Peyer's patch (tissue), 4 donors: ENCODE measurements at regions not wholly inside any gene's neighbourhood (a gene's known extent, or its start where the extent isn't known, plus 50 kb on each side); places are given as distances from the start of the nearest gene placed in this dataset.
"Not testable (repeated sequence)": the region's sequence is repeated elsewhere in the genome, so short reads cannot be mapped to it uniquely, and the experiment has no call there.

Experiments
- CTCF ChIP-seq, 6 experiments: fragments of 450-650 bp in 4 of 6; fragments of 200-600 bp in 2 of 6; sonication (generic) in 1 of 6; IDR thresholded peaks; one replicate each; pipeline ENCODE4 v1.5.1; 2017 to 2019; ENCODE audit warnings: antibody characterized with exemption in 6 of 6, mild to moderate bottlenecking in 3 of 6, moderate library complexity in 1 of 6
- POLR2A ChIP-seq, 2 donors: fragments of 450-650 bp; IDR thresholded peaks; one replicate each; pipeline ENCODE4 v1.5.1; 2017; ENCODE audit warnings: antibody characterized with exemption in 2 of 2, mild to moderate bottlenecking in 2 of 2, moderate library complexity in 2 of 2

DNA sequence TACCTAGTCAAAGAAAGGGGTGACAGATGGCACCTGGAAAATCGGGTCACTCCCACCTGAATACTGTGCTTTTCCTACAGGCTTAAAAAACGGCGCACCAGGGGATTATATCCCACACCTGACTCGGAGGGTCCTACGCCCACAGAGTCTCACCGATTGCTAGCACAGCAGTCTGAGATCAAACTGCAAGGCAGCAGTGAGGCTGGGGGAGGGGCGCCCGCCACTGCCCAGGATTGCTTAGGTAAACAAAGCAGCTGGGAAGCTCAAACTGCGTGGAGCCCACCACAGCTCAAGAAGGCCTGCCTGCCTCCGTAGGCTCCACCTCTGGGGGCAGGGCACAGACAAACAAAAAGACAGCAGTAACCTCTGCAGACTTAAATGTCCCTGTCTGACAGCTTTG, 242.7 kb downstream of the FZD1 start:
- TF ChIP-seq CTCF, POLR2A (IDR thresholded peaks at IDR 0.05): not testable (repeated sequence)
